Activated CD4-positive, alpha-beta T cell treated with anti-CD3 and anti-CD28 coated beads, Interleukin-2, amount 10 ng/mL, durations not matched to agents 7 days and 5 days (primary cell): ENCODE measurements at regions not wholly inside any gene's neighbourhood (a gene's known extent, or its start where the extent isn't known, plus 50 kb on each side); places are given as distances from the start of the nearest gene placed in this dataset.
A peak's percentile ranks its signal among the peaks of the same experiment; 100 is the strongest.

Experiments
- CTCF ChIA-PET: fragments of 350-600 bp; sonication (Branson Sonifier 250); formaldehyde crosslinking; loops from one replicate; lab custom pipeline; 2021; ENCODE audit warnings: antibody characterized with exemption; lab: Charles Lee
- POLR2A ChIA-PET: fragments of 350-600 bp; sonication (Branson Sonifier 250); formaldehyde crosslinking; loops from one replicate; lab custom pipeline; 2021; ENCODE audit warnings: antibody characterized with exemption; lab: Charles Lee
- DNase-seq: peaks from one replicate; pipeline ENCODE4 v3.0.0-alpha.2; 2020
- H3K27ac Mint-ChIP-seq: one replicate; pipeline ENCODE4 v1.8.0; 2021; ENCODE audit warnings: mild to moderate bottlenecking, moderate library complexity, mixed read lengths
- H3K27me3 Mint-ChIP-seq: one replicate; pipeline ENCODE4 v1.8.0; 2021; ENCODE audit warnings: mixed read lengths
- H3K36me3 Mint-ChIP-seq: one replicate; pipeline ENCODE4 v1.8.0; 2021; ENCODE audit warnings: low read depth, mixed read lengths
- H3K4me1 Mint-ChIP-seq: one replicate; pipeline ENCODE4 v1.8.0; 2021; ENCODE audit warnings: mixed read lengths
- H3K4me3 Mint-ChIP-seq: one replicate; pipeline ENCODE4 v1.8.0; 2021; ENCODE audit warnings: mild to moderate bottlenecking, moderate library complexity, mixed read lengths
- H3K9me3 Mint-ChIP-seq: one replicate; pipeline ENCODE4 v1.8.0; 2021; ENCODE audit warnings: mixed read lengths

- no peak for DNase-seq
- Mint-ChIP-seq H3K27ac (no peak overlapping the region), H3K9me3 (peaks cover 3% of the 10 kb centered on the region), H3K36me3 (no peaks in the 10 kb centered on the region), H3K27me3 (peaks cover 5% of the 10 kb centered on the region), H3K4me3 (no peak overlapping the region), H3K4me1 (peaks cover 8% of the 10 kb centered on the region)
- CTCF ChIA-PET: no interaction called here
- POLR2A ChIA-PET: no interaction called here
Measured at GRCh38 chr17:77654850-77655249, 303.7 kb upstream of the TNRC6C start.

DNA sequence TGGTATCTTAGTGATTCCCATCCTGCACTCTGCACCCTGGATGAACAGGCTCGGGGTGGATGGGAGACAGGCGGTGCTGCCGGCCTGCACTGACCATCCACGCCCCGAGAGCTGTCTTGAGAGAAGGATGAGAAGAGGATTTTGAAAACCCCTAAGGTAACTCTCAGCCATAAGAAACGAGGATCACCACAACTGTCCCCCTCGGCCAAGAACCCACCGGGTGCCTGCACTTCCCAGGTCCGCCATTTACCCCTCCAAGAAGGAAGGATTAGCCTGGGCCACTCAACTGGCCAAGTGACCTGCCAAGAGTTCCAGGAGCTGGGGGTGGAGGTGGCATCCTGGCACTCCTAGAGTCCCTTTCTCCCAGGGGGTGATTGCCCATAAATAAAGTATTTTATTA, 302.4 kb upstream of the TNRC6C start:
- Mint-ChIP-seq H3K27me3 (peaks cover 10% of the 10 kb centered on the region), H3K9me3 (peaks cover 3% of the 10 kb centered on the region)

DNA sequence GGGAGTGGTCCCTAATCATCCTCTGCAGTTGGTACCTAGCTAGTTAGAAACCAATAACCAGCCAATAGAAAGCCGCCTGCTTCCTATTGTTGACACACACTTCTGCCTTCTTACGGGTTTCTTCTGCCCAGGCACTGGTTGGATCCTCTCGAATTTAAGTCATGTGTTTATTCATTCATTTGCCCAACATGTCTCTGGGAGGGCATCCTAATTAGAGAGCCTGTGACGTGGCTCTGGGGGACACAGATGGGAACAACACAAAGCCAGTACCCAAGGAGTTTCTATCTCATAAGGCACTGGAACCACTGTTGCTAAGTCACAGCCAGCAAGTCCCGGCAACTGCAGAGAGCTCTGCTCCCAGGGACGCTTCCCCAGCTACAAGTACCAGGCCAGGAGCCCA, 300.7 kb upstream of the TNRC6C start:
- DNase-seq: no peak
- no peak overlapping the region for H3K27ac Mint-ChIP-seq
- H3K27me3 Mint-ChIP-seq: peaks cover 10% of the 10 kb centered on the region
- peaks cover 5% of the 10 kb centered on the region for H3K4me1 Mint-ChIP-seq
- H3K36me3 Mint-ChIP-seq: no peaks in the 10 kb centered on the region
- peaks cover 3% of the 10 kb centered on the region for H3K9me3 Mint-ChIP-seq
- POLR2A ChIA-PET: interaction anchor here (1.0 kb wide), 1 partner anchor 9 kb away, joined by 3 read pairs; no protein-coding TSS in a partner anchor
- no peak overlapping the region for H3K4me3 Mint-ChIP-seq
- CTCF ChIA-PET: interaction anchor here (1.1 kb wide), 1 partner anchor 9 kb away, joined by 4 read pairs; no protein-coding TSS in a partner anchor

More for the DNA sequence above, 302.4 kb upstream of the TNRC6C start:
- no peak overlapping the region for H3K27ac Mint-ChIP-seq
- ChIA-PET CTCF (no interaction called here), POLR2A (no interaction called here)
- no peaks in the 10 kb centered on the region for H3K4me1 Mint-ChIP-seq
- no peaks in the 10 kb centered on the region for H3K36me3 Mint-ChIP-seq
- no peak for DNase-seq
- H3K4me3 Mint-ChIP-seq: no peak overlapping the region

DNA sequence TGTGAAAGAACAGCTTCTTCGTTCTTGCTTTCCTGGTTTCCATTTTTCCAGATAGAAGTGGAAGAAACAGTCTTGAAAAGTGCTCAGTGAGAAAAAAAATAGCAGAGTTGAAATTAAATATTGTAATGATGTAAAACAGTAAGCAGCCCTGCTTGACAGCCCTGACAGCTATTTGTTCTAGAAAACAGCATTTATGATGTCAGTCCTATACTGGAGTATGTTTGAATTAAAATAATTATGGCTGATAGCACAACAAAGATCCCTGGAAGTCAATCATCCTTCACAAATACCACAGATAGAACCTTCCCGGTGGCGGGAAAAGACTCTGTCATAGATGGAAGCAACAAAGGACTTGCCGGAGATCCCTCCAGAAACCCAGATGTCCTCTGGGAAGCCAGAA, 298.0 kb upstream of the TNRC6C start:
- DNase-seq: no peak
- peaks cover 19% of the 10 kb centered on the region for H3K4me1 Mint-ChIP-seq
- ChIA-PET CTCF (no interaction called here), POLR2A (no interaction called here)
- peaks cover 11% of the 10 kb centered on the region for H3K36me3 Mint-ChIP-seq
- H3K4me3 Mint-ChIP-seq: no peak overlapping the region
- no peak overlapping the region for H3K27ac Mint-ChIP-seq
- peaks cover 9% of the 10 kb centered on the region for H3K27me3 Mint-ChIP-seq
- H3K9me3 Mint-ChIP-seq: peaks cover 10% of the 10 kb centered on the region

GRCh38 chr17:77662833-77663232, 295.7 kb upstream of the TNRC6C start:
- Mint-ChIP-seq H3K4me3 (no peak overlapping the region), H3K27ac (no peak overlapping the region), H3K4me1 (peaks cover 41% of the 10 kb centered on the region), H3K27me3 (peaks cover 9% of the 10 kb centered on the region), H3K9me3 (peaks cover 16% of the 10 kb centered on the region), H3K36me3 (peaks cover 18% of the 10 kb centered on the region)
- no peak for DNase-seq
- ChIA-PET POLR2A (no interaction called here), CTCF (interaction anchor here (0.9 to 1.2 kb wide), 2 partner anchors 18 to 422 kb away, joined by 3 read pairs; no protein-coding TSS in a partner anchor)

GRCh38 chr17:77664097-77664729, 294.3 kb upstream of the TNRC6C start:
- Mint-ChIP-seq H3K4me3 (no peak overlapping the region), H3K27me3 (peaks cover 5% of the 10 kb centered on the region), H3K4me1 (peaks cover 51% of the 10 kb centered on the region), H3K27ac (peak overlapping the region; percentile 60), H3K9me3 (peaks cover 22% of the 10 kb centered on the region), H3K36me3 (peaks cover 28% of the 10 kb centered on the region)
- ChIA-PET CTCF (interaction anchor here (0.7 to 1.3 kb wide), 5 partner anchors 11 to 420 kb away, joined by 3 to 4 read pairs (median 3); no protein-coding TSS in a partner anchor), POLR2A (interaction anchor here (0.7 kb wide), 1 partner anchor 219 kb away, joined by 3 read pairs; no protein-coding TSS in a partner anchor)
- DNase-seq: no peak

DNA sequence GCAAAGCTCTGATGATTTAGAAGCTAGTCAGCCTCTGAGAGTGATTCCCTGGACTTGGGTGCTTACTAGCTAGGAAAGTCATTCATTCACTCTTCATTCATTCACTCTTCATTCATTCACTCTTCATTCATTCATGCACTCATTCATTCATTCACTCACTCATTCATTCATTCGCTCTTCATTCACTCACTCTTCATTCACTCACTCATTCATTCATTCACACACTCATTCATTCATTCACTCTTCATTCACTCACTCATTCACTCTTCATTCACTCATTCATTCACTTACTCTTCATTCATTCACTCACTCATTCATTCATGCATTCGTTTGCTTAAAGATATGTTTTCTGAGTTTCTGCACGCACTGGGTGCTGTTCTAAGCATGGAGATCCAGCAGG, 292.7 kb upstream of the TNRC6C start:
- ChIA-PET POLR2A (no interaction called here), CTCF (no interaction called here)
- peak overlapping the region; percentile 98 for H3K27ac Mint-ChIP-seq
- peaks cover 35% of the 10 kb centered on the region for H3K36me3 Mint-ChIP-seq
- peaks cover 51% of the 10 kb centered on the region for H3K4me1 Mint-ChIP-seq
- peak overlapping the region; percentile 77 for H3K4me3 Mint-ChIP-seq
- H3K9me3 Mint-ChIP-seq: peaks cover 30% of the 10 kb centered on the region
- H3K27me3 Mint-ChIP-seq: no peaks in the 10 kb centered on the region
- no peak for DNase-seq

DNA sequence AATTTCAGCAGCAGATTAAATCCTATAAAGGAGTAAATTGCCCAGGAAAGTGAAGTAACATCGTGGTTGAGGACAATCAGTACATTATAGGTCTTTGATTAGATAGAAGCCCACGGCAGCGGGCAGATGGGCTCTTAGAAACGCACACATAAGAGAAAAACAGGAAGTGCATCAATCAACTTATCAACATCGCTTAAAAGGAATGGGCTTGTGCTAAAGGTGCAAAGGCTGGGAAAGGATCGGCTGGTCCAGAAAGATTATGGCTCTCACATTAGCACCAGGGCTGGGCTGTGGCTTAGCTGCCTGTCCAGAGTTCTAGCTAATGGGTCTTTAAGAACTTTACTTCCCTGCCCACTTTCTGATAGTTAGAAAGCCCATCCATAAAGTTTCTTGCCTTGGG, 292.0 kb upstream of the TNRC6C start:
- DNase-seq: peak; percentile 29
- Mint-ChIP-seq H3K27me3 (no peaks in the 10 kb centered on the region), H3K4me1 (peaks cover 51% of the 10 kb centered on the region), H3K9me3 (peaks cover 30% of the 10 kb centered on the region), H3K36me3 (peaks cover 35% of the 10 kb centered on the region), H3K4me3 (peak overlapping the region; percentile 77), H3K27ac (peak overlapping the region; percentile 98)
- ChIA-PET POLR2A (interaction anchor here (0.6 to 0.9 kb wide), 3 partner anchors 9 to 1059 kb away, joined by 3 to 7 read pairs (median 5); no protein-coding TSS in a partner anchor), CTCF (interaction anchor here (0.5 to 1.0 kb wide), 4 partner anchors 9 to 607 kb away, joined by 3 to 5 read pairs (median 4); no protein-coding TSS in a partner anchor)

GRCh38 chr17:77666881-77667395, 291.6 kb upstream of the TNRC6C start:
- peak; percentile 93 for DNase-seq
- peaks cover 54% of the 10 kb centered on the region for H3K4me1 Mint-ChIP-seq
- POLR2A ChIA-PET: interaction anchor here (0.6 to 1.3 kb wide), 4 partner anchors 9 to 1059 kb away, joined by 3 to 7 read pairs (median 5); partner anchors contain the start of gene TNRC6C
- H3K27me3 Mint-ChIP-seq: no peaks in the 10 kb centered on the region
- H3K4me3 Mint-ChIP-seq: peak overlapping the region; percentile 77
- H3K9me3 Mint-ChIP-seq: peaks cover 33% of the 10 kb centered on the region
- H3K36me3 Mint-ChIP-seq: peaks cover 35% of the 10 kb centered on the region
- H3K27ac Mint-ChIP-seq: peak overlapping the region; percentile 98
- CTCF ChIA-PET: interaction anchor here (0.5 to 1.0 kb wide), 4 partner anchors 10 to 608 kb away, joined by 3 to 5 read pairs (median 4); no protein-coding TSS in a partner anchor

GRCh38 chr17:77667478-77667877, 291.0 kb upstream of the TNRC6C start:
- Mint-ChIP-seq H3K27ac (peak overlapping the region; percentile 98), H3K9me3 (peaks cover 33% of the 10 kb centered on the region), H3K4me1 (peaks cover 53% of the 10 kb centered on the region), H3K4me3 (peak overlapping the region; percentile 77), H3K36me3 (peaks cover 35% of the 10 kb centered on the region), H3K27me3 (no peaks in the 10 kb centered on the region)
- CTCF ChIA-PET: interaction anchor here (0.6 kb wide), 1 partner anchor 346 kb away, joined by 3 read pairs; no protein-coding TSS in a partner anchor
- POLR2A ChIA-PET: interaction anchor here (1.3 kb wide), 1 partner anchor 291 kb away, joined by 5 read pairs; the partner anchor contains the start of gene TNRC6C
- no peak for DNase-seq

DNA sequence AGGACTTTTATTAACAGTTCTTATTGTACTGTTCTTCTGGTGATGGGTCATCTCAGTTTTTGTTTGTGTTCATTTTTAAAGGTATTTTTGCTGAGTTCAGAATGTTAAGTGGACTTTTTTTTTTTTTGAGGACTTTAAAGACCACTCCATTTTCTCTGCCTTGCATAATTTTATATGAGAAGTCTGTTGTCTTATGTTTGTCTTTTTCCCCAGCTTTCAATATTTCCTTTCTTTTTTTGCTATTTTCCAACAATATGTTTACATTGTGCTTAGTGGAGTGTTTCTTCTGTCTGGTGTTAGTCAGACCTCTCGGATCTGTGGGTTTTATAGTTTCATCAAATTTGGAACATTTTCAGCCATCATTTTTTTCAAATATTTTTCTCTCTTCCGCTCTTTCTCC, 290.0 kb upstream of the TNRC6C start:
- ChIA-PET CTCF (no interaction called here), POLR2A (no interaction called here)
- no peak for DNase-seq
- H3K4me1 Mint-ChIP-seq: peaks cover 50% of the 10 kb centered on the region
- H3K9me3 Mint-ChIP-seq: peaks cover 33% of the 10 kb centered on the region
- H3K4me3 Mint-ChIP-seq: no peak overlapping the region
- peaks cover 35% of the 10 kb centered on the region for H3K36me3 Mint-ChIP-seq
- no peaks in the 10 kb centered on the region for H3K27me3 Mint-ChIP-seq
- H3K27ac Mint-ChIP-seq: peak overlapping the region; percentile 81

DNA sequence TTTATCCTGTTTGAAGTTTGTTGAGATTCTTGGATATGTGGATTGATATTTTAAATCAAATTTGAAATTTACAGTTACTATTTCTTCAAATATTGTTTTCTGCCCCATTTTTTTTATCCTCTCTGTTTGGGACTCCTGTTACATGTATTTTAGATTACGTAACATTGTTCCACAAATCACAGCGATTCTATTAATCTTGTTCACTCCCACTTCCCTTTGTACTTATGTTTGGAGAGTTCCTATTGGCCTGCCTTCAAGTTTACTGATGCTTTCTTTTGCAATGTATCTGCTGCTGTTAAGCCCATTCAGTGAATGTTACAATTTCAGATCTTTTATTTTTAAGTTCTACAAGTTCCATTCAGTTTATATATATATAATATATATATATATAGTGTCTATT, 288.3 kb upstream of the TNRC6C start:
- no peak overlapping the region for H3K27ac Mint-ChIP-seq
- no peaks in the 10 kb centered on the region for H3K27me3 Mint-ChIP-seq
- peaks cover 39% of the 10 kb centered on the region for H3K4me1 Mint-ChIP-seq
- H3K4me3 Mint-ChIP-seq: no peak overlapping the region
- peaks cover 27% of the 10 kb centered on the region for H3K36me3 Mint-ChIP-seq
- ChIA-PET POLR2A (no interaction called here), CTCF (interaction anchor here (1.3 kb wide), 1 partner anchor 8 kb away, joined by 3 read pairs; no protein-coding TSS in a partner anchor)
- peaks cover 29% of the 10 kb centered on the region for H3K9me3 Mint-ChIP-seq
- no peak for DNase-seq

- Mint-ChIP-seq H3K4me3 (no peak overlapping the region), H3K27ac (no peak overlapping the region), H3K27me3 (peaks cover 5% of the 10 kb centered on the region), H3K4me1 (peaks cover 3% of the 10 kb centered on the region), H3K36me3 (peaks cover 7% of the 10 kb centered on the region), H3K9me3 (peaks cover 11% of the 10 kb centered on the region)
- CTCF ChIA-PET: no interaction called here
- no peak for DNase-seq
- POLR2A ChIA-PET: no interaction called here
Measured at GRCh38 chr17:77674358-77674757, 284.1 kb upstream of the TNRC6C start.
